Left cardiac atrium (tissue), 4 donors: ENCODE measurements at regions not wholly inside any gene's neighbourhood (a gene's known extent, or its start where the extent isn't known, plus 50 kb on each side); places are given as distances from the start of the nearest gene placed in this dataset.
A peak's percentile ranks its signal among the peaks of the same experiment; 100 is the strongest.
"Not testable (repeated sequence)": the region's sequence is repeated elsewhere in the genome, so short reads cannot be mapped to it uniquely, and the experiment has no call there.

Source experiments
- ATAC-seq, 2 donors: fragments of 200-7000 bp; cut with Tn5 transposase; one replicate each; pipeline ENCODE4 v1.9.1; 2020; ENCODE audit warnings: mild to moderate bottlenecking in 2 of 2, moderate library complexity in 2 of 2
- DNase-seq: peaks from one replicate; pipeline ENCODE4 v3.0.0-alpha.2; 2020
- intact Hi-C, 2 donors: fragments of 100-400 bp; cut with DNase I; formaldehyde crosslinking; loops; one replicate each; pipeline versions ENCODE4 v1.14.1 to v1.15.1; 2022 to 2023
- donor health status: DM: no; HTN: yes; CAD: no.
- donor health status: DM: no; HTN: yes; CAD: no; lungs with severe emphysema.
- donor health status: DM: yes; HTN: yes; CAD: no.
- donor health status: Dilated cardiomyopathy.

- DNase-seq, intact Hi-C loops: not testable (repeated sequence)
Observed at GRCh38 chr1:172855983-172856382, 194.8 kb downstream of the TNFSF18 start.

GRCh38 chr1:172863031-172863430, 187.7 kb downstream of the TNFSF18 start:
- ATAC-seq = no peak
- intact Hi-C loops = no loop called here
- DNase-seq = no peak

More at GRCh38 chr1:172855983-172856382, 194.8 kb downstream of the TNFSF18 start:
- ATAC-seq = not testable (repeated sequence)

GRCh38 chr1:172867216-172867818, 183.4 kb downstream of the TNFSF18 start:
- intact Hi-C loops = no loop called here
- ATAC-seq (no peak), DNase-seq (no peak)

- intact Hi-C loops = no loop called here
- ATAC-seq (no peak), DNase-seq (no peak)
Observed at GRCh38 chr1:172870901-172871606, 179.7 kb downstream of the TNFSF18 start.

GRCh38 chr1:172874950-172875349, 175.8 kb downstream of the TNFSF18 start:
- DNase-seq (no peak), ATAC-seq (no peak)
- intact Hi-C loops = no loop called here

- ATAC-seq (no peak), DNase-seq (no peak)
- intact Hi-C loops = no loop called here
Observed at GRCh38 chr1:172875892-172876291, 174.8 kb downstream of the TNFSF18 start.

- intact Hi-C loops = no loop called here
- DNase-seq (no peak), ATAC-seq (no peak)
Observed at GRCh38 chr1:172882385-172882784, 168.4 kb downstream of the TNFSF18 start.

GRCh38 chr1:172882791-172883386, 167.9 kb downstream of the TNFSF18 start:
- intact Hi-C loops = no loop called here
- no peak for DNase-seq
- ATAC-seq = peak in 1 of 2 donors; percentile 49

GRCh38 chr1:172883387-172883791, 167.4 kb downstream of the TNFSF18 start:
- ATAC-seq = peak in 1 of 2 donors; percentile 44
- intact Hi-C loops = no loop called here
- no peak for DNase-seq

- DNase-seq (no peak), ATAC-seq (peak in 1 of 2 donors; percentile 25)
- intact Hi-C loops = no loop called here
Observed at GRCh38 chr1:172883844-172884243, 166.9 kb downstream of the TNFSF18 start.

GRCh38 chr1:172885411-172885810, 165.3 kb downstream of the TNFSF18 start:
- peak in 1 of 2 donors; percentile 37 for ATAC-seq
- intact Hi-C loops = no loop called here
- DNase-seq = no peak

GRCh38 chr1:172885971-172886370, 164.8 kb downstream of the TNFSF18 start:
- DNase-seq (no peak), ATAC-seq (peak in 1 of 2 donors; percentile 35)
- intact Hi-C loops = no loop called here

GRCh38 chr1:172887162-172887561, 163.6 kb downstream of the TNFSF18 start:
- DNase-seq = no peak
- no peak for ATAC-seq
- intact Hi-C loops = no loop called here

- ATAC-seq = peak in 1 of 2 donors; percentile 61
- intact Hi-C loops = no loop called here
- DNase-seq = peak; percentile 62
Observed at GRCh38 chr1:172893146-172893841, 157.4 kb downstream of the TNFSF18 start.

- DNase-seq = no peak
- intact Hi-C loops = no loop called here
- no peak for ATAC-seq
Observed at GRCh38 chr1:172894349-172895049, 156.2 kb downstream of the TNFSF18 start.

- ATAC-seq (peak; percentile 55 to 56), DNase-seq (no peak)
- intact Hi-C loops = no loop called here
Observed at GRCh38 chr1:172895050-172895460, 155.7 kb downstream of the TNFSF18 start.

GRCh38 chr1:172895761-172896160, 155.0 kb downstream of the TNFSF18 start:
- intact Hi-C loops = no loop called here
- no peak for ATAC-seq
- no peak for DNase-seq

GRCh38 chr1:172897738-172898137, 153.0 kb downstream of the TNFSF18 start:
- intact Hi-C loops = no loop called here
- no peak for ATAC-seq
- DNase-seq = no peak

GRCh38 chr1:172898866-172899265, 151.9 kb downstream of the TNFSF18 start:
- intact Hi-C loops = no loop called here
- DNase-seq (no peak), ATAC-seq (peak in 1 of 2 donors; percentile 73)
